GM18870 (cell line): ENCODE measurements at regions not wholly inside any gene's neighbourhood (a gene's known extent, or its start where the extent isn't known, plus 50 kb on each side); places are given as distances from the start of the nearest gene placed in this dataset.
"Not testable (repeated sequence)": the region's sequence is repeated elsewhere in the genome, so short reads cannot be mapped to it uniquely, and the experiment has no call there.

Experiments
- ATAC-seq: cut with Tn5 transposase; IDR thresholded peaks from one replicate; pipeline ENCODE4 v1.9.1; 2021; ENCODE audit warnings: moderate library complexity; ENCODE audit not compliant: unreplicated experiment

DNA sequence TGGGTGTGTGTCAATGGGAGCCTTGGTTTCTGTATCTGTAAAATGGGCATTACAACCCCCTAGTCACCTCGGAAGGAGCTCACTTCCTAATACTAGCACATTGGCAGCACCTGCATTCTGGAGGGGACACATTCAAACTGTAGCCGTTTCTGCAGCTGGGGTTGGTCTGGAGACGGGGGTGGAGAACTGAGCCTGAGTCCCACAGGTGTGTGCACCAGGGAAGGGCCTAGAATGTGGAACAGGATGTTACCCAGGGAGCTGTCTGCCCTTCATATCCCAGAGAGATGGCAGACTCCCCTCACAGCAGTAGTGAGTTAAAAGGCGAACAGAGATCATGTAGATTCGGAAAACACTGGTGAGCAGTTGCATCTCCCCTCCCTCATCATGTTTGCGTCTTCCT, 272.8 kb upstream of the ZNF32 start:
- ATAC-seq: no peak

DNA sequence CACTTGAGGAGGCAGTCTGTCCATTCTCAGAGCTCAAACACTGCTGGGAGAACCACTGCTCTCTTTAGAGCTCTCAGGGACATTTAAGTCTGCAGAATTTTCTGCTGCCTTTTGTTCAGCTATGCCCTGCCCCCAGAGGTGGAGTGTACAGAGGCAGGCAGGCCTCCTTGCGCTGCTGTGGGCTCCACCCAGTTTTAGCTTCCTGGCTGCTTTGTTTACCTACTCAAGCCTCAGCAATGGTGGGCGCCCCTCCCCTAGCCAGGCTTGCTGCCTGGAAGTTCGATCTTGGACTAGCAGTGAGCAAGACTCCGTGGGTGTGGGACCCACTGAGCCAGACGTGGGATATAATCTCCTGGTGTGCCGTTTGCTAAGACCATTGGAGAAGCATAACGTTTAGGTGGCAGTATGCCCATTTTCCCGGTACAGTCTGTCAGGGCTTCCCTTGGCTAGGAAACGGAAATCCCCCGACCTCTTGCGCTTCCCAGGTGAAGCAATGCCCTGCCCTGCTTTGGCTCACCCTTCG, 271.6 kb upstream of the ZNF32 start:
- not testable (repeated sequence) for ATAC-seq

DNA sequence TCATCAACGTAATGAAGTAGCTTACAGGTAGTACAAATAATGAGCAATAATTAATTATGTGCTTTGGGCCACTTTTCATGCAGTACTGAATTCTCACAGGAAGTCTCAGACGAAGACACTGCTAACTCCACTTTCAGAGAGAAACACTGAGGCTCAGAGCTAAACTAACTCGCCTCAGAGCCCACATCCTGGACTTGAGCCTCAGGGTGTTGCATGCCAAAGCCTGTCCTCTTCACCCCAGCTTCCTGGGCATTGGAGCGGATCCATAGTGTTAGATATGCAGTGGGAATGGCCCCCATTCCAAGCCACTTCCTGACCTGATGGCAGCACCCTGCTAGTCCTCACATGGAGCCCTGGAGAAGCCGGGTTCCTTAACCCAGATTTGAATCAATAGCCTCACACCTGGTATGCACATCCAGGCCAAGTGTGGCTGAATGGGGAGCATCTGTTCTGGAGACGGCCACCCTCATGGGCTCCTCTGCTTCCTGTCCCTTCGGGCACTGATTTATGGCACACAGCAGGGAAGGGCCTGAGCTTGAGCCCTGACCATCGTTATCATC, 265.1 kb upstream of the ZNF32 start:
- no peak for ATAC-seq

DNA sequence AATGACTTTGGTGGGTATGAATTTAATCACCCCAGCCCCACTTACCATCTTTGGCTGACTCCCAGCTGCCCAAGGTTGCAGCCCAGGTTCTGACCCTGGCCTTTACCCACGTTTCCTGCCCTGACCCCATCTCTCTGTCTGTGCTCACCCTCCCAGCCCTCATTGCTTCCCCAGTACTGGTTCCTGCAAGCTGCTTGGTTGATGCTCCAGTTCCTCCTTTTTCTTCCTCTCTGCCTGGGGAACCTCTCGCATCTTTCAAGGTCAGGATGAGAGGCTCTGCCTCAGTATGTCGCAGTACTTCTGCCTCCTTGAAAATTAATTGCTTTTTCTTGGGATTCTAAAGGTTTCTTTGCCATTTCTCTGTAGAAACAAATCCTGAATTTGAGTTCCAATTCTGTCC, 263.8 kb upstream of the ZNF32 start:
- ATAC-seq: no peak

DNA sequence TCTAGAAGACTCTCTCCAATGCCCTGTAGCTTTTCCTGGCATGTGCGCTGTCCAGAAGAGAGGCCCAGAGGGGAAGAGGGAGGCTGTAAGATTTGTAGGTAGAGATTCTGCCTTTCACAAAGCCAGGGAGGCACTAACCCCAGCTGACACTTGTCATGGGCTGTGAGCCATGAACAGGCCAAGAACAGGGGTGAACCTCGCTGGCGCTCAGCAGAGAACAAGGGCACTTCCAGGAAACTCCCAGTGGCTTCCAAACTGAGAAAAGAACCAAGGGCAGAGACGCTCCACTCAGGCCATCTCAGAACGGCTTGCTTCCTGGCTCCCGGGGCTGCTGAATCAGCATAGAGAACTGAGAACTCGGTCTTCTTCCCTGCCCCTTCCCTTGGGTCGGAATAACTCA, 257.8 kb upstream of the ZNF32 start:
- no peak for ATAC-seq

DNA sequence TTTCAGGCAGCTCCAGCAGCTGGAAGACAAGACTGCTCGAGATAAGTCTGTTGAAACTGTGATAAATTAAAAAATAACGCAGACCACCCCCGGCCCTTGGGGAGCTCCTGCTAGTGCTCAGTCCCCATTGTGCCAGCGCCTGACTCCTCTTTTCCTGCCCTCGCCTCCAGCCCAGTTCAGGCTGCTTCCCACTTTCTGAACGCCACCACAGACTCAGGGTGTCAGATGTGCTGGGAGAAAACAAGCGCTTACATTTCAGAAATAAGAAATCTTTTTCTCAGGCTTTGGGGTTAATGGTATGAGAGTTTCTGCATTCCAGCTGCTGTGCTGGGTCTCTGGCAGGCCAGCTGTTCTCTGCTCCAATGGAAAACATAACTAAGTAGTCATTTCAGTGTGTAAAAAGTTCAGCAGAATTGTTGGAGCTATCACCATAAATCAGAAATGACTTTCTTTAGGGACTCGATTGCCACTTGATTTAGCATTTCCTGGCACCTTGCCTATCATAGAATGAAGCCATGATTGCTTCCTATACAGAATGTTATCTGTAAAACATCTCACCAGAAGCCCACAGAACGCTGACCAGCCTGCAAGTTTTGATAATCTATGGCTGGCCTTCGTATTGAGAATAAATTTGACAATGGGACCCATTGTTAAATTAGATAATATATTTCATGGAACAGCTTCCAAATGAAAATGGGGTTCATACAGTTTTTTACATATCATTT, 257.0 kb upstream of the ZNF32 start:
- no peak for ATAC-seq

DNA sequence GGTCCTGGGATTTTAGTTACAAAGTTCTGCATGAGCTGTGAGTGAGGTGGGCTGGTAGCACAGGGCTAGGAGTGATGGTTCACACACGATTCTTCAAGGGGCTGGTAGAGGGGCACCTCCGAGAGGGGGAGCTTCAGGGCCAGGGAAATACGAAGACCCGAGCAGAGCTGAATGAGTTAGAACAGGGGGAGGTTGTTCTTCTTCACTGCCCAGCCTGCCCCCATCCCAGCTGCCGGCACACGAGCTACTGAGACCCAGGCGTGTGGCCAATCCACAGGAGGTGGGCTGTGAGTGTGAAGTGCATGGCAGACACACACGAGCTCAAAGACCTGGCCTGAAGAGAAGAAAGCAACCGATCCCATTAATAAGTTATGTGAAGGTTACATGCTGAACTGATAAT, 256.2 kb upstream of the ZNF32 start:
- ATAC-seq: no peak

DNA sequence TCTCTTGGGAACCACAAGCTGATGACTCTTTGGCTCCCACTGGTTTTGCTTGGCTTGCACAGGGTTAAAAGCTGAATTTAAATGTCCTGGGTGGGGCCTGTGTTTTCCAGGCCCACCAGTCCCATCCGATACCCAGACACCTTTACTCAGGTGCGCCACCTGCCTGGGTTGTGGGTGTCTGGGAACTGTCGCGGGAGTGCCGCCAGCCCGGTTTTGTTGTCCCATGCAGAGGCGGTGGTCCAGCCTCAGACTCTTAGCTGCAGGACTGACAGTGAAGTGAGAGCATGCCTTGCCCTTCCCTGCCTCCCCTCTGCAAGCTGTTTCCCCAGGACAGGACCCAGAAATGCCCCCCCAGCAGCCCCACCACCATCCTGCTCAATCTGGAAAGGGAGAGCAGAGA, 255.6 kb upstream of the ZNF32 start:
- no peak for ATAC-seq

DNA sequence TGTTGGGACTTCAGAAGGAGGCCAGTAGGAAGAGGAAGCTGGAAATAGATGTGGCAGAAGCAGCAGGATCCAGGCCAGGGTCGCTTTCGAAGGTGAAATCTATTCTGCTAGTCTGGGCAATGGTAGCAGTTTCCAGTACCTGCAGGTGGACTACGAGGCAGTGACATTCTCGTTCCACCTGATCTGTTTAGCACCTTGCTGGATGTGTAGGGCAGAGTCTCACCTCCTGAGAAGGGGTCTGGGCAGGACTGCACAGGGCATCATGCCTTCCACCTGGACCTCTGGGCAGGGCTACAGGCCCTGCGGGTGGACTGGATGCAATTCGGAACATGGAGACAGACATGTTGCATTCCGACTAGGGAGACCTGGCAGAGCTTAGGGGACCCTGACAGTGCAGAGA, 254.8 kb upstream of the ZNF32 start:
- ATAC-seq: no peak

DNA sequence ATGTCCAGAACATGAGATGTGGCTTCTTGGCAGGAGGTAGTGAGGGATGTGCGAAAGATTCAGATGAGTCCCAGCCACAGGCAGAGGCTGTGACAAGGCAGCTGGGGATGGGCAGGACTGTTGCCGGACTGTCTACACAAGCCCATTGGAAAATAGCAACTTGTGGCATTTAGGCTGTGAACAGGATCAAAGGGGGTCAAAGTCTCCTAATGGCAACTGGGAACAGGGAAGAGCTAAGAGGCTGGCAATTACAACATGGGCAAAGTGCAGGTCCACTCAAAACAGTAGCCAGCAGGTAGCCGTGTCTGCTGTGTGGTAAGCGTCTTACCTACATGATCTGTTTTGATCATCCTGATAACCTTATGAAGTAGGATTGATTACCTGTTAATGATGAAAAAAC, 254.2 kb upstream of the ZNF32 start:
- no peak for ATAC-seq

DNA sequence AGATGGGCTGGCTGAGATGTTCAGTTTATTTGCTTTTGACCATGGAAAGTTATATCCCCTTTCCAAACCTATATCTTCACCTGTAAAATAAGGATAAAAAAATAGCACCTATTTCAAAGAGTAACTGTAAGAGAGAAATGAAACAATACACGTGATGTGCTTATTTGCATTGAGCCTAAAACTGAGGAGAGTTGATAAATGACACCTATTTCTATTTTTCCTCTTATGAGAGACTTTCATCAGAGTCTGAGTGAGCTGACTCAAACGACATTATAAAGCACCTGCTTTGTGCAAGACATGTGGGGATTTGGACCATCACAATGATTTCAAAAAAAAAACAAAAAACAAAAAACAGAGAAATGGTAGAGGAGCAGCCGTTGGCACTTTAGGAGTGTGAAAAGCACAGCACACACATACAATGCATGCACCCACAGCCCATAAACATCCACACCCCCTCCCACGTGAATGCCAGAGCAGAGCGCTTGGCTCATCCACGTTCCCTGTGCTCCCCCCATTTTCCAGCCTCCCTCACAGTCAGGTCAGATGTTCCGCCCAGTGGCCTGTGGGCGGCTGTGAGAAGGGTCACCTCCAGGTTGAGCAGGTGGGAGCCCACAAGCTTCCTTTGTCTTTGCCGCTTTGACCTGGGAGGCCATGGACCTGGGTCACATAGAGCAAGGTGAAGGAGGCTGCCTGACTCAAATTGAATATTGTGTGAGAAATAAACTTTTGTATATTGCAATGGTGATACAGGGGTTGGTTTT, 253.2 kb upstream of the ZNF32 start:
- no peak for ATAC-seq

DNA sequence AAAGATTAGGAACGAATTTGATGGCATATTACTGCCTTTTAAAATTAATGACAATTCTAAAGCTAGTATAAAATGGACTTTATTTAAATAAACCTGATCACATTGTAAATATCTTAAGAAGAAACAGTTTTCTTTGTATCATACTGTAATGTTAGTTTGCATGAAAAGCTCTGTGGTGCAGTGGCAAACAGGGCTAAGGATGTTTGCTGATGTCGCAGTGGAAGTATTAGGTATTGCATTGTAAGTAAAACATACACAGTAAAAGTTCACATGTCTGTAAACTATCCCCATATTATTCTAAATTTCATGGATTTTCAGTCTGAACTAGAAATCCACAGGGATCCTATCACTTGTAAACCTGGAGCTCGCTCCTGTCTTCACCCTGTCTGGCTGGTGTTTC, 252.6 kb upstream of the ZNF32 start:
- ATAC-seq: no peak

DNA sequence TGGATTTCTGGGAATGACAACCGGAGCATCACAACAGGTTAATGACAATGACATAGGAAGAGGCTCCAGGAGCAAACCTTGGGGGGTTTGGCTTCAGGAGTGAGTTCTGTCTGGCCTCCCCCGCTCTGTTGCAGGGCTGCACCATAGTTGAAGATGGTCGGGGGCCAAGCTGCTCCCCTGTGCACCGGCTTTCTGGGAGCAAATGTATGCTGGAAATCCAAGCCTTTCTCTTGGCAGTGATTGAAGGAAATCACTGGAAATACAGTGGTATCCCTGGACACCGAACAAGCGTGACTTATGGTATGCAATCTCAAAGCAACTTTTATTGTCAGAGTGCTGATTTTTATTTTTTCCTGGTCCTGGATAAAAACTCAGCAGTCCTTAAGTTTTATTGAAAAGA, 251.9 kb upstream of the ZNF32 start:
- no peak for ATAC-seq

DNA sequence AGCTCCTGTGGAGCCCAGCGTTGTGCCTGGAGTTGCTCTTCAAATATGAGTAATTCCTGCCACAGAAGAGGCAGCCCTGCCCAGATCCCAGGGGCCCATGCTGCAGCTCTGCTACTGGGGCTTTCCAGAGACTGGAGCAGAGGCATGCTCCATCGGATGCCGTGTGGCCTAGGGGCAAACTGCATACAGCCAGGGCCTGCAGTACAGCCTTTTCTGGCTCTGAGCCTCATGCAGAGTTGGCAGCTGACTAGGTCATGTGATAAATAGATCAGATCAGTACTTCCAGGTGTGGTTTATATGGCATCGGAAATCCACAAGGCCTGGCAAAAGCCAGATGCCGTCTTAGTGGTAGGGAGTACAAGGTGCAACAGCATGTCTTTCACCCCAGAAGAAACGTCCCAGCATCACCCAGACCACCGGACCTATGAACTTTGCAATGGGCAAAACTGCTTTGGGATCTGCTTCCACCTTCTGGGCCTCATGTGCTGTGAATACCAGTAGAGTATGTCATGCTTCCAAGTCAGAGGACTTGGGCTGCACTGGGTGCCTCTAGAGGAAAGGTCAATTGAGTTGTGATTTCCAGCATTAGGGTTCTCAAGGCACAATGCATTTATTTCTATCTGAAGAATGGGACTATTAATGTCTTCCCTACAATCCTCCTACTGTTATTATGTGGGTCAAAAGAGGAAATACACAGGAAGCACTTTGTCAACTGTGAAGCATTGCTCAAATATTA, 250.7 kb upstream of the ZNF32 start:
- no peak for ATAC-seq

DNA sequence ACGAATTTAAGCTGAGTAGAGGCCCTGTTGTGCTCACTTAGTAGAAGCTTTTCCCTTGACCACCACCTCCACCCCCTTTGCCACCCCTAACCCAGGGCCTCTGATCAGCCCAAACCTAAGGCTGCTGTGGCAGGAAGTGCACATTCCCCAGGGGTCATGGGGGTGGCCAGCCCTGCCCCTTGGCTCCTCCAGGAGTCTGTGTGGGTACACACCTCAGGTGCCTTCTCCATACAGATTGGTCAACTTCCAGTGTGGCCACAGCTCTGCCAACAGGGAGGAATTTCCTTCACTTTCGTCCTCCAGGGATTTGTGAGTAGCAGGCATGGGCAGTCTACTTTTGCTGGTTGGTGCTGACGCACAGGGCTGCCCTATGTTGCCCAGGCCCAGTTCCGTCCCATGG, 249.9 kb upstream of the ZNF32 start:
- no peak for ATAC-seq

DNA sequence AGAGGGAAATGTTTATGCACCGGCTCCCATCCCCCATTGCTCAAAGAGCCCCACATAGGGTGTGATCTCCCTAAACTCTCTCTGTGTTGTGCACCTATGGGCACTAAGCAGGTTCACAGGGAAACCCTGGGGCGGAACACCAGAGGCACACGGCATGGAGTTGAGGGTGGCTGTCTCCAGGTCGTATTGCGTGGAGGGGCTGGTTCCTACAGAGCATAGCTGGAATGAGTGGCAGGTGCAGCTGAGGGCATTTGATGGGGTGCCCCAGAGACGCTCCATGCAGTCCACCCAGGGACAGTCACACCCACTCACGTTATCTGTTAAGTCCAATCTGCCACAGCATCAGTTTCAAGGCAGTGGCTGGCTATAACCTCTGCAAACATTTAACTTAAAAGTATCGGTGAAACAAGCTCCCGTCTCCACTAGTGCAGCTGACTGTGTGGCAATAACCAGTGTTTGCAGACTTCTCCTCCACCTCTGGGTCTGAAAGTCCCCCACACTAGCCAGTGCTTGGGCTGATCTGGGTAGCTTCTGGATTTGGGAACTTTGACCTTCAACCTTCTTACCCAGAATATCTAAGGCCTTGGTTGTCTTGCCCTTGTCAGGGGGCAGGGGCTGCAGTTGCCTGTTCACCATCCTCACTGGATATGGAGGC, 249.2 kb upstream of the ZNF32 start:
- ATAC-seq: no peak

DNA sequence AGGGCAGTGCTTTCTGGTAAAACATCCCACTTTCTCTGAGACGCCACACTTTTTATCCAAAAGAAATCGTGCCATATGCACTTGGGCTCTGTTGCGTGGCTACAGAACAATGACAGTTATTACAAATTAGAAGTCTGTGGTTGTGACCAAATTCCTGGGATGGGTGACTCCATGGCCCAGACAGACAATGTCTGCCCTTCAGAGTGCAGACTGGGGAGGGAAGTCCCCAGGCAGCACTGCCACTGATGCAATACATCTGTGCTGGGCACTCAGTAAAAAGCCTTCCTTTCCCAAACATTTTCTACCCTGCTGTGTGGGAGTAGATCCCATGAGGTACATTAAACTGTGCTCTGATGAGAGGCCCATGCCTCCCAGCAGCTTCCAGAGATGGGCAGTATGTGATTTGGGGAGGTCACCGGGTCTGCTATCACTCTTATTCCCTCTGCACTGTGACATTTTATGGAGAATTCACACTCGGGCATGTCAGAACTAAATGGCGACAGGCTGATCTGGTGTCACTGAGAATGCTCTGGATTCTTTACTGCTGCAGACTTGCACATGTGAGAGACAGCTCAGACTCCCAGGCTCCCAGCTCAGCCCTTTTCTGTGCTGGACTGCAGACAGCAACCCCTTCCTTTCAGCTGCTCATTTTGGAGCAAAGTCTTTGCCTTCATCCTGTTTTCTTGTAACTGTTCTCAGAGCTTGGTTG, 243.5 kb upstream of the ZNF32 start:
- no peak for ATAC-seq

DNA sequence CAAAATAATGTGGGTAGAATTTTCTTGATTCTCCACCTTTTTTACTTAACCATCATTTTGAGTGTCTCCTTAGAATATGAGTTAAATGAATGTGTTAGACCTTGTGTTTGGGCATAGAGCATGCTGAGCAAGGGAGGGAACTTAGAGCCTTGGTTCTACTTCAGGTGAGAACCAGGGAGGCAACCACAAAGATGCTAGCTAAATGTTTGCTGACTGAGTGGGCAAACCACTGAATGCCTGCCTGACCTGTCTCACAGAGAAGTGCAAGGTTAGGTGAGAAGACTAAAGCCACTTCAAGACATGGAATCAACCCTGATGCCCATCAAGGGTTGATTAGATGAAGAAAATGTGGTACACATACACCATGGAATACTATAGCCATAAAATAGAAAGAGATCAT, 242.6 kb upstream of the ZNF32 start:
- ATAC-seq: no peak

DNA sequence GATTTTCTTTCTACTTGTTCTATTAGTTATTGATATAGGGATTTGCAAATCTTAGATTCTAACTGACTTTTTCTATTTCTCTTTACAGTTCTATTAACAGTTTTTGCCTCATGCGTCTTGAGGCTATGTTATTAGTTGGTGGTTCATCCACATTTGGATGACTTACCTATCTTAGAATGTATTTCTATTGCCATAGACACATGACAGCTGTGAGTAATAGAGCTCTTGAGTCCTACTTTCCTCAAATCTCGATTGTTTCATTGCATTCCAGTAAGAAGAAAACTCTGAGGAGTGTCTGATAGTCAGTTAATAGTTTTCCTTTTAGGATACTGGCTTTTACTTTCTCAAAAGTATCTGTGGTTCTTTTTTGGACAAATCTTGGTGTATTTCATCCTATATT, 241.4 kb upstream of the ZNF32 start:
- no peak for ATAC-seq

DNA sequence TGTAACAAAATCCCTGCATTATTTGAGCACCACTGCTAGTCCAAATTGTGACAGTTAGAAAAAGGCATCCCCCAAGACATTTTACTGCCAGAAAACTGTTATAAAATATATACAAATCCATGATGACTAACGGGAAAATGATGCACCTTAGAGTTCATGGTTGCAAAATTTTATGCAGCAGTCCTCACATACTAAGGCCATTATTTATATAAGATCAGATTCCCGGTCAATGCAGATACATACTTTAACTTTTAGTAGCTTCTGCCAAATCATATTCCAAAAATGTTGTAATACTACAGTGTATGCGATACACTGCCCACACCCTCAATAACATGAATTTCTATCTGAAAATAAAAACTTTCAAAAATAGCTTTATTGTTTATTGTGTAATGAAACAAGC, 239.9 kb upstream of the ZNF32 start:
- no peak for ATAC-seq
